D341Med (cell line): ENCODE measurements at regions not wholly inside any gene's neighbourhood (a gene's known extent, or its start where the extent isn't known, plus 50 kb on each side); places are given as distances from the start of the nearest gene placed in this dataset.
"Not testable (repeated sequence)": the region's sequence is repeated elsewhere in the genome, so short reads cannot be mapped to it uniquely, and the experiment has no call there.

Experiments
- DNase-seq: peaks from one replicate; pipeline ENCODE4 v3.0.0; 2012; ENCODE audit warnings: low spot score

DNA sequence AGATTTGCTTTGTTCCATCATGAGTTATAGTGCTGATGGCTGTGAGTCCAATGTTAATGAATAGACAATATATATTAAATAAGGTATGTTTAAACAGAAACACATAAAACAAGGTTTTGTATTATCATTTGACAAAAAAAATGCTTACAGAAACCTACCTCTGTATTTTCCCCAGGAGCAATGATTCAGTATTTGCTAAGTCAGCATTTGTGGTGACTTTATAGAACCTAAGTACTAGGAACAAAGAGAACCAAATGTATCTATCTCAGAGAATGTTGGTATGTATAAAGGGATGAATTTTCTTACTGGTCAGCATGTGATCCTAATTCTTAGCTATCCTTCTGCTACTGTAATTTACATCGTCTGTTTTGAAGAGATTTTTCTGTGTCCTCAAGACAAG is 421.5 kb upstream of the SEL1L start:
- no peak for DNase-seq

- DNase-seq = no peak
Observed at GRCh38 chr14:81960781-81961180, 427.1 kb upstream of the SEL1L start.

- DNase-seq = no peak
Observed at GRCh38 chr14:81963846-81964245, 430.2 kb upstream of the SEL1L start.

GRCh38 chr14:81970307-81970706 is 436.7 kb upstream of the SEL1L start:
- DNase-seq = no peak

- no peak for DNase-seq
Observed at GRCh38 chr14:81971911-81972310, 438.3 kb upstream of the SEL1L start.

- no peak for DNase-seq
Observed at GRCh38 chr14:81972601-81973000, 438.9 kb upstream of the SEL1L start.

- DNase-seq = no peak
Observed at GRCh38 chr14:81974543-81974942, 440.9 kb upstream of the SEL1L start.

DNA sequence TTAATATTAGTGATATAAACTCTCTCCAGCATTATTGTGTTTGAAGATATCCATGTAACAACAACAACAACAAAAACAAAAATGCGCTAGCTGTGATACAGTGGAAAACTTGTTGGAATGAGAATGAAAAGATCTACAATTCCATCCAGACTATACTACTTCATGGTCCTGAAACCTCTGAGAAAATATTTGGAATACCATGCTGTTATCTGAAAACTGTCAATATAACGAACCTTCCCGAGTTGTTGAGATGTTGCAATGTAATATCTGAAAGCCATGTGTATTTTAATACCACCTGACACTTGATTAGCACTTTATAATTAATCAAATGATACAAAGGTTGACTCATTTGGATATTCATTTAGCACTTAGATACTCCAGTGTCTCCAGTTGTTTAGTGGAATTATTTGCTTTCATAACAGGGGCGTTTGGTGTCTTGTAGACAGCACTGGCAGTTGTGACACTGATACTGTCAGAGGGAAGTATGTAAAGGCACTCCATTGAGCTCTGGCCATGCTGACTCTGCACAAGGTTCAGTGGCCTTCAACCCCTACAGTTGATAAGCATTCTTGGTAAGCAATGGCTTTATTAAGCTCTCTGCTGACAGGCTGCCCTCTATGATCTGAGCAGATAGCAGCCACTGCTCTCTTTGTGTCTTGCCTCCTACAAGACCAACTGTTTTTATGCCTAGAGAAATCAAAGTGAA is 447.1 kb upstream of the SEL1L start:
- no peak for DNase-seq

DNA sequence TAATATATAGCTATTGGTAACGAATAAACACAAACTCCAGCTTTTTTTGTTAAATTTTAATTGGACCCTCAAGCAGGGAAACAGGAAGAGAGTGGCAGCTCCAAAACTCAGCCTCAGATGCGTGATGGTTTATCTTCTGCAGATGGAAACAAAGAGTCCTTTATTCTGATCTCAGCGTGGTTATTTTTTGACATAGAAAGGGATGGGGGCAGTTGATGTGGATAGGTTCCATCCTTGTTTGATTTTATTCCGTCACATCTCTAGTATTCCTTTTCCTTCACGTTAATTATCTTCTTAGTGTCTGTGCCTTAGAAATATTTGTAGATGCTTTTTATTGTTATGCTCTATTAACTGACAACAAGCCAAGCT is 447.6 kb upstream of the SEL1L start:
- DNase-seq = no peak

- DNase-seq = no peak
Observed at GRCh38 chr14:81982046-81982445, 448.4 kb upstream of the SEL1L start.

- no peak for DNase-seq
Observed at GRCh38 chr14:81986005-81986404, 452.4 kb upstream of the SEL1L start.

DNA sequence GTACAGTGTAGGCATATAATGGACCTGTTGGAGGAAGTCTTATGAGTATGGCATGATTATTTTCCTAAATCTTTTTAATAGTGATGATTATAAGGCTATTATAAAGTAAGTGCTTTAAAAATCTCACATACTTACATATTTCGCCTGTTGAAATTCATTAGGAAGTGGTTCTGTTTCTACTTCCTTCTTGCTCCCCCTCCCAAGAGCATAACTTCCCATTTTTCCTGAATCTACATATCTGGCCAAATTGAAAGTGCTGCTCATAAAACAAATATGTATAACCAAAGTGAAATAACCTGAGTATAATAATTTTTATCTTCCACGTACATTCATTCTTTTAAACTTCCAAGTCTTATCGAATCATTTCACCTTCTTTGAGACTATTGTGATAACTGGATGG is 455.6 kb upstream of the SEL1L start:
- DNase-seq = no peak

GRCh38 chr14:81990312-81990761 is 456.7 kb upstream of the SEL1L start:
- peak; percentile 49 for DNase-seq

DNA sequence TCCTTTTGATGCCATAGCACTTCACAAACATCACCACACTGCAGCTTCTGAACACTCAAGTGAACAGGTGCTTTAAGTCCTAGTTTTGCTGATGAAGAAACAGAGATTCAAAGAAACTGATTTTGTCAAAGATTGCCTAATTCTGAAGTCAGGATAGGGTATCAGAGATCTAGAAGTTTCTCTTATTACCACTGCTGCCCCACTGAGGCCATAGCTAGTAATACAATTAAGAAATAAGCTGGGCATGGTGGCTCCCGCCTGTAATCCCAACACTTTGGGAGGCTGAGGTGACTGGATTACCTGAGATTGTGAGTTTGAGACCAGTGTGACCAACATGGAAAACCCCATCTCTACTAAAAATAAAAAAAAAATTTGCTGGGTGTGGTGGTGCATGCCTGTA is 458.3 kb upstream of the SEL1L start:
- no peak for DNase-seq

GRCh38 chr14:81993432-81993831 is 459.8 kb upstream of the SEL1L start:
- no peak for DNase-seq

GRCh38 chr14:82003426-82003825 is 469.8 kb upstream of the SEL1L start:
- no peak for DNase-seq

DNA sequence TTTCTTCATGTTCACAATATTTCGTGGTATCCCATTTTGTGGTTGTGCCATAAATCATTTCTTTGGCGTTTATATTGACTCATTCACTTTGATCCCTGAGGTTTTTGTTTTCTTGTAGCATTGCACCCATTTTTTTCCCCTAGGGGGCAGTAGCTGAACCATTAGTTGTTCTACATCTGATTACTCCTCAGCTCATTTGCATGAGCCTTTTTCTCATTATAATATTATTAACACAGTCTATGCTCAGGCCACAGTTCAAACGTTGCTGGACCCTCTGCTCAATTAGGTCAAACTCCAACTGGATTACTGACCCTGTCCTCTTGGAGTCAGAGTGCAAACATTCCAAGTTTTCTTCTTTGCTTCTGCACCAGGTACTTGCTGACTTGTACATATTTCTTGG is 475.4 kb upstream of the SEL1L start:
- DNase-seq = no peak

DNA sequence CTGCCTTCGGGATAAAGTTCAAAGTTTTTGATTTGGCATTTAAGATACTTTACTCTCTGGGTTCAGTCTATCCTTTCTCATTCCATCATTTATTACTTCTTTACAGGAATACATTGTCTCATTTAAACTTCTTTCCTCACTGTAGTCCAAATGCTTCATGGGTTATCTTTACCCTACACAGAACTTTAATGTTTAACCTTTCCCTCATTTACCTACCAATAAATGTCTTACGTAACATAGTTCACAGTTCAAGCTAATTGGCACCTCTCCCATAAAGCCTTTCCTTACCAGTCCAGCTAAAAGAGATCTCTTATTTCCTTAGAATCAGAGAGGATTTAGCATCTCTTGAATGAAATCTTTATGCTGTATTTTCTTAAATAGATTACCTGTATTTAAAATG is 476.3 kb upstream of the SEL1L start:
- no peak for DNase-seq

DNA sequence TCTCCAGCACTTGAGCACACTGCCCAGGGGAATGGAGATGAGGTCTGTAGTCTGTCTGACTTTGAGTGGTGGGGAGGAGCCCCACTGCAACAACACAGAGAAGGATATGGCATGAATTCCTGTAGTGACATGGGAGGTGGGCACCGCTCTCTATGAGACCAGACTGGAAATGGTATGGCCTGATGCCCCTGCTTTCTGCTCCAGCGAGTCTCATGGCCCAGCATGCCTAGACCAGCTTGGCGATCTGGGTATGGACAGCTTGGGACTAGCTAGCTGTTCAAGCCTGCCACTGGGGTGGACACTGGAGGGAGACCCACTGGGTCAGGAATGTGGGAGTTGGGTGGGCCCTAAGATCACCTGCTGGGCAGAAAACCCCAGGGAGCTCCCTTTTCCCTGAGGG is 477.8 kb upstream of the SEL1L start:
- DNase-seq = no peak

DNA sequence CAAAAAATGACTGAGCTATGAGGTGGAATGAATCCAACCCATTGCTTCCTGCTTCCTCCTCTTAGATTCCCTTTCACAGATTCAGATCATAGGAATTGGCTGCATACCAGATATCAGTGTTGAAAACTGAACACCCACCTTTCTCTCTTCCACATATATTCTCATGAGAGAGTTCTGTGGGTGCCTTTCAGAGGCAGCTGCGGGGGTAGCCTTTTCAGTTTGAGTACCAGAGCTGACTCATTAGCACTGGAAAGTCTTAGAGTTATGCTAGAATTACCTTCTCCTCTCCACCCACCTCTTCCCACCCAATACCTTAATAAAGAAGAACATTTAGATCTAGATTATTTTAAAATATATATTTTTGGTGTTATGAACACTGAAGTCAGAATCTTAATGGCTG is 495.4 kb upstream of the SEL1L start:
- DNase-seq = no peak

- DNase-seq = no peak
Observed at GRCh38 chr14:82035397-82035796, 501.7 kb upstream of the SEL1L start.

DNA sequence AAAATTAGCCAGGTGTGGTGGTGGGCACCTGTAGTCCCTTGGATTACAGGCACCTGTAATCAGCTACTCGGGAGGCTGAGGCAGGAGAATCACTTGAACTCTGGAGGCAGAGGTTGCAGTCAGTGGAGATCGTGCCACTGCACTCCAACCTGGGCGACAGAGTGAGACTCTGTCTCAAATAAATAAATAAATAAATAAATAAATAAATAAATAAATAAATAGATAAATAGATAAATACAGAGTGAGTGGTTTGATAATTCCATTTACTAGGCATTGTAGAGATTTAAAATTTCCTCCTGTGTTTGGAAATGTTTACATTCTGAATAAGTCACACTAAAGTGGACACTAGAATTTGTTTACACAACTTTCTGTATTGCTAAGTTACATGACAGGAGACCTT is 504.4 kb upstream of the SEL1L start:
- not testable (repeated sequence) for DNase-seq

GRCh38 chr14:82045339-82045738 is 511.7 kb upstream of the SEL1L start:
- DNase-seq = no peak

- no peak for DNase-seq
Observed at GRCh38 chr14:82046512-82047226, 513.0 kb upstream of the SEL1L start.
